SU-DHL-6 (cell line): ENCODE measurements at regions not wholly inside any gene's neighbourhood (a gene's known extent, or its start where the extent isn't known, plus 50 kb on each side); places are given as distances from the start of the nearest gene placed in this dataset.
"Not testable (repeated sequence)": the region's sequence is repeated elsewhere in the genome, so short reads cannot be mapped to it uniquely, and the experiment has no call there.

Experiments used
- CTCF ChIP-seq: fragments of 200-600 bp; sonication (generic); IDR thresholded peaks from one replicate; pipeline ENCODE4 v1.5.1; 2017; ENCODE audit warnings: antibody characterized with exemption, mild to moderate bottlenecking, low read length, moderate library complexity; ENCODE audit not compliant: insufficient read depth, poor library complexity, severe bottlenecking
- EZH2phosphoT487 ChIP-seq: fragments of 200-600 bp; sonication (generic), shearing (Covaris generic); conservative IDR thresholded peaks from 2 replicates; pipeline ENCODE4 v1.6.1; 2018; ENCODE audit warnings: mild to moderate bottlenecking, antibody characterized with exemption, low read length, moderate library complexity, mixed read lengths

- not testable (repeated sequence) for TF ChIP-seq CTCF, EZH2phosphoT487
Observed at GRCh38 chr17:68757866-68758757, 156.9 kb upstream of the FAM20A start.
